Endodermal cell (in vitro differentiated cells): ENCODE measurements at regions not wholly inside any gene's neighbourhood (a gene's known extent, or its start where the extent isn't known, plus 50 kb on each side); places are given as distances from the start of the nearest gene placed in this dataset.
A peak's percentile ranks its signal among the peaks of the same experiment; 100 is the strongest.

ENCODE experiments used
- DNase-seq: peaks from one replicate; pipeline ENCODE4 v3.0.0-alpha.2; 2017
- H3K27ac ChIP-seq: 2 replicates; pipeline ENCODE4 v1.5.1; 2013; ENCODE audit warnings: mild to moderate bottlenecking, low read depth, low read length, moderate library complexity
- H3K27me3 ChIP-seq: 2 replicates; pipeline ENCODE4 v1.6.1; 2013; ENCODE audit warnings: mild to moderate bottlenecking, low read length, moderate library complexity; ENCODE audit not compliant: insufficient read depth, control insufficient read depth, poor library complexity, severe bottlenecking
- H3K36me3 ChIP-seq: 2 replicates; pipeline ENCODE4 v1.7.0; 2013; ENCODE audit warnings: mild to moderate bottlenecking, low read length, moderate library complexity; ENCODE audit not compliant: control insufficient read depth, insufficient read depth
- H3K4me1 ChIP-seq: one replicate; pipeline ENCODE4 v1.7.0; 2013; ENCODE audit warnings: low read length; ENCODE audit not compliant: control insufficient read depth, insufficient read depth
- H3K4me3 ChIP-seq: 2 replicates; pipeline ENCODE4 v1.5.1; 2013; ENCODE audit warnings: mild to moderate bottlenecking, low read length, moderate library complexity
- H3K9ac ChIP-seq: 2 replicates; pipeline ENCODE4 v1.6.1; 2013; ENCODE audit warnings: mild to moderate bottlenecking, low read length, moderate library complexity; ENCODE audit not compliant: poor library complexity, severe bottlenecking; ENCODE audit errors: extremely low read depth
- H3K9me3 ChIP-seq: 2 replicates; pipeline ENCODE4 v1.6.1; 2013; ENCODE audit warnings: mild to moderate bottlenecking, low read length, moderate library complexity; ENCODE audit not compliant: control insufficient read depth
- H3K27ac Mint-ChIP-seq: 2 replicates; pipeline ENCODE4 v1.8.0; 2020; ENCODE audit warnings: mixed read lengths
- H3K27me3 Mint-ChIP-seq: 2 replicates; pipeline ENCODE4 v1.8.0; 2021; ENCODE audit warnings: mild to moderate bottlenecking, mixed read lengths; ENCODE audit not compliant: insufficient read depth
- H3K36me3 Mint-ChIP-seq: 2 replicates; pipeline ENCODE4 v1.8.0; 2020; ENCODE audit warnings: low read depth, mixed read lengths
- H3K4me1 Mint-ChIP-seq: 2 replicates; pipeline ENCODE4 v1.8.0; 2020; ENCODE audit warnings: mixed read lengths
- H3K4me3 Mint-ChIP-seq: 2 replicates; pipeline ENCODE4 v1.8.0; 2020; ENCODE audit warnings: mild to moderate bottlenecking, moderate library complexity, mixed read lengths
- H3K9me3 Mint-ChIP-seq: 2 replicates; pipeline ENCODE4 v1.8.0; 2020; ENCODE audit warnings: mild to moderate bottlenecking, mixed read lengths
- CTCF ChIP-seq: fragments of 200-600 bp; sonication (generic); conservative IDR thresholded peaks from 2 replicates; pipeline ENCODE4 v1.5.0; 2021; ENCODE audit warnings: antibody characterized with exemption, mild to moderate bottlenecking
- WGBS, 2 experiments: methylation state at CpG; one replicate each; pipeline versions ENCODE4 v1.1.5 to v1.1.7; 2013; ENCODE audit warnings: missing lambda C conversion rate in 2 of 2, mixed read lengths in 1 of 2; ENCODE audit not compliant: insufficient coverage in 1 of 2, insufficient read length in 1 of 2; 5-methylcytosine and 5-hydroxymethylcytosine counted together

DNA sequence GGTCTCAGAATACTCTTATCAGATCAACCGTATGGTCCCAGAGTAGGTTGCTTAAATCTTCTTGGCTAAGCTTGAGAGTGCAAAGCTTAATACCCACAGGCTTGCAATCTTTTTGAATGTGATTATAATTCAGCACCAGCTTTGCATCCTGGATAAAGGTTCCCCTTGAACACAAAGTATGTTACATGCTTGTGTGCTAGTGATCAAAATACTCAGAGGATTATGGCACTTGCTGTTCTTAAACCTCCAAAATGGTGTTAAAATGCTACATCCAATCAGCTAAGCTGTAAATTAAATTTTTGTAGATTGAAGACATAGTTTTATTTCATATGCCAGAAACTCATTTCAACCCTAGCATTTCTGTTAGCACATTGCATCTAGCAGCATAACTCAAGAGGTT lies 812.2 kb upstream of the TENM3 start:
- Histone ChIP-seq H3K4me3 (no peak overlapping the region), H3K36me3 (no peaks in the 10 kb centered on the region), H3K27me3 (no peaks in the 10 kb centered on the region), H3K27ac (no peak overlapping the region), H3K9me3 (no peaks in the 10 kb centered on the region), H3K4me1 (no peaks in the 10 kb centered on the region), H3K9ac (no peak overlapping the region)
- H3K36me3 Mint-ChIP-seq = no peaks in the 10 kb centered on the region
- H3K4me3 Mint-ChIP-seq = no peak overlapping the region
- WGBS, 2 experiments = 82 to 90% methylated on average over 1 of the region's 1 CpG
- no peak overlapping the region for H3K27ac Mint-ChIP-seq
- no peaks in the 10 kb centered on the region for H3K27me3 Mint-ChIP-seq
- H3K9me3 Mint-ChIP-seq = no peaks in the 10 kb centered on the region
- no peak for DNase-seq
- peaks cover under 1% of the 10 kb centered on the region for H3K4me1 Mint-ChIP-seq
- no peak for TF ChIP-seq CTCF

- H3K27ac ChIP-seq = no peak overlapping the region
- WGBS, 2 experiments = 82 to 91% methylated on average over 3 of the region's 3 CpGs
- H3K4me1 ChIP-seq = no peaks in the 10 kb centered on the region
- no peaks in the 10 kb centered on the region for H3K36me3 ChIP-seq
- H3K4me3 Mint-ChIP-seq = no peak overlapping the region
- no peaks in the 10 kb centered on the region for H3K9me3 ChIP-seq
- no peaks in the 10 kb centered on the region for H3K36me3 Mint-ChIP-seq
- H3K27ac Mint-ChIP-seq = no peak overlapping the region
- H3K27me3 Mint-ChIP-seq = no peaks in the 10 kb centered on the region
- TF ChIP-seq CTCF = no peak
- no peaks in the 10 kb centered on the region for H3K9me3 Mint-ChIP-seq
- DNase-seq = no peak
- H3K4me1 Mint-ChIP-seq = peaks cover 2% of the 10 kb centered on the region
- no peaks in the 10 kb centered on the region for H3K27me3 ChIP-seq
- H3K4me3 ChIP-seq = no peak overlapping the region
- H3K9ac ChIP-seq = no peak overlapping the region
Observed at GRCh38 chr4:181431661-181432060, 811.5 kb upstream of the TENM3 start.

- H3K9me3 Mint-ChIP-seq = no peaks in the 10 kb centered on the region
- no peak overlapping the region for H3K27ac Mint-ChIP-seq
- no peaks in the 10 kb centered on the region for H3K9me3 ChIP-seq
- H3K27me3 Mint-ChIP-seq = no peaks in the 10 kb centered on the region
- DNase-seq = peak; percentile 71
- no peaks in the 10 kb centered on the region for H3K27me3 ChIP-seq
- no peaks in the 10 kb centered on the region for H3K4me1 ChIP-seq
- WGBS, 2 experiments = 37 to 57% methylated on average over 5 to 6 of the region's 6 CpGs
- no peaks in the 10 kb centered on the region for H3K36me3 Mint-ChIP-seq
- no peak for TF ChIP-seq CTCF
- no peaks in the 10 kb centered on the region for H3K36me3 ChIP-seq
- H3K27ac ChIP-seq = no peak overlapping the region
- H3K4me3 ChIP-seq = no peak overlapping the region
- H3K9ac ChIP-seq = no peak overlapping the region
- no peak overlapping the region for H3K4me3 Mint-ChIP-seq
- peaks cover 2% of the 10 kb centered on the region for H3K4me1 Mint-ChIP-seq
Observed at GRCh38 chr4:181432335-181432734, 810.9 kb upstream of the TENM3 start.
